Gastroesophageal sphincter (tissue), 4 donors: ENCODE measurements at regions not wholly inside any gene's neighbourhood (a gene's known extent, or its start where the extent isn't known, plus 50 kb on each side); places are given as distances from the start of the nearest gene placed in this dataset.

ENCODE experiments used
- ATAC-seq: fragments of 150-250 bp; one replicate; pipeline ENCODE4 v1.9.1; 2016; ENCODE audit warnings: mild to moderate bottlenecking, moderate library complexity
- H3K27ac ChIP-seq, 4 donors: fragments of 200-600 bp; sonication (generic) in 3 of 4; 1 replicate in 3 of 4; 2 replicates in 1 of 4; pipeline ENCODE4 v1.5.1; 2016 to 2019
- H3K27me3 ChIP-seq: fragments of 200-600 bp; sonication (generic); one replicate; pipeline ENCODE4 v1.5.1; 2019
- H3K36me3 ChIP-seq, 2 donors: fragments of 200-600 bp; sonication (generic); one replicate each; pipeline ENCODE4 v1.5.1; 2019; ENCODE audit warnings: control low read depth in 1 of 2
- H3K4me1 ChIP-seq, 3 donors: fragments of 200-600 bp; sonication (generic); 1 replicate in 2 of 3; 2 replicates in 1 of 3; pipeline ENCODE4 v1.5.1; 2016 to 2019; ENCODE audit warnings: control low read depth in 2 of 3
- H3K4me3 ChIP-seq, 2 donors: fragments of 200-600 bp; sonication (generic); one replicate each; pipeline ENCODE4 v1.5.1; 2019; ENCODE audit warnings: mild to moderate bottlenecking in 1 of 2, moderate library complexity in 1 of 2
- H3K9me3 ChIP-seq, 3 donors: fragments of 200-600 bp; sonication (generic); one replicate each; pipeline ENCODE4 v1.5.1; 2017 to 2019; ENCODE audit warnings: control low read depth in 2 of 3
- EP300 ChIP-seq: sonication (generic); formaldehyde crosslinking; IDR thresholded peaks from one replicate; pipeline ENCODE4 v1.6.1; 2017; ENCODE audit warnings: antibody characterized with exemption, mild to moderate bottlenecking
- POLR2A ChIP-seq, 2 donors: fragments of 450-650 bp; IDR thresholded peaks; one replicate each; pipeline ENCODE4 v1.6.1; 2017; ENCODE audit warnings: antibody characterized with exemption in 2 of 2, mild to moderate bottlenecking in 2 of 2, moderate library complexity in 1 of 2
- POLR2AphosphoS5 ChIP-seq: sonication (generic); formaldehyde crosslinking; IDR thresholded peaks from one replicate; pipeline ENCODE4 v1.6.1; 2017; ENCODE audit warnings: antibody characterized with exemption
- WGBS, 2 donors: methylation state at CpG; one replicate each; pipeline ENCODE4 v1.1.5; 2018; ENCODE audit warnings: low coverage in 1 of 2; 5-methylcytosine and 5-hydroxymethylcytosine counted together
- TF ChIP-seq, protein P1 (sequence below), 4 experiments: fragments of 200-600 bp in 2 of 4; fragments of 450-650 bp in 2 of 4; sonication (generic) in 1 of 4; IDR thresholded peaks; one replicate each; pipeline ENCODE4 v1.5.1; 2017 to 2019; ENCODE audit warnings: antibody characterized with exemption in 4 of 4, mild to moderate bottlenecking in 2 of 4, moderate library complexity in 2 of 4

DNA sequence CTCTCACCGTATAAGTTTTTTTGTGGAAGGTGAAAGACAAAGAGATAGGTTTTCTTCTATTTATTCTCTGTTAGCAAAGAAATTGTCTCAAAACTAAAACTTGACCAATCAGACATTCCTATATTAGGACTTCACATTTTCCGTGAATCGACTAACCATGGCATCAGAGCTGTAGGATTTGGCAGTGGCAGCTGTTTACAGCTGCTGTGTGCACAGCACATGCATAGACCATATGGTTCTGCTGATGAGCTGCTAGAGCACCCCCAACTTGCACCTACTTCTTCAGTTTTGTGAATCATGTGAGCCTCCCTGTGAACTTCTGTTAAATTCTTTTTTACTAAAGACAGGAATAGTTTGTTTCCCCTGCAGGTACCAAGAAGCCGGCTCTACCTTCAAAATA lies 157.9 kb downstream of the RFX6 start:
- Histone ChIP-seq H3K4me3 (no peak overlapping the region), H3K27ac (no peak overlapping the region), H3K36me3 (no peaks in the 10 kb centered on the region), H3K27me3 (no peaks in the 10 kb centered on the region), H3K9me3 (peaks cover 0 to 10% (median 0%) of the 10 kb centered on the region in 3 donors), H3K4me1 (no peaks in the 10 kb centered on the region)
- 65 to 73% methylated on average over 4 of the region's 4 CpGs for WGBS, 2 donors
- no peak for TF ChIP-seq EP300
- no peak for TF ChIP-seq POLR2AphosphoS5
- TF ChIP-seq POLR2A (IDR thresholded peaks at IDR 0.05): no peak
- TF ChIP-seq, protein P1, sequence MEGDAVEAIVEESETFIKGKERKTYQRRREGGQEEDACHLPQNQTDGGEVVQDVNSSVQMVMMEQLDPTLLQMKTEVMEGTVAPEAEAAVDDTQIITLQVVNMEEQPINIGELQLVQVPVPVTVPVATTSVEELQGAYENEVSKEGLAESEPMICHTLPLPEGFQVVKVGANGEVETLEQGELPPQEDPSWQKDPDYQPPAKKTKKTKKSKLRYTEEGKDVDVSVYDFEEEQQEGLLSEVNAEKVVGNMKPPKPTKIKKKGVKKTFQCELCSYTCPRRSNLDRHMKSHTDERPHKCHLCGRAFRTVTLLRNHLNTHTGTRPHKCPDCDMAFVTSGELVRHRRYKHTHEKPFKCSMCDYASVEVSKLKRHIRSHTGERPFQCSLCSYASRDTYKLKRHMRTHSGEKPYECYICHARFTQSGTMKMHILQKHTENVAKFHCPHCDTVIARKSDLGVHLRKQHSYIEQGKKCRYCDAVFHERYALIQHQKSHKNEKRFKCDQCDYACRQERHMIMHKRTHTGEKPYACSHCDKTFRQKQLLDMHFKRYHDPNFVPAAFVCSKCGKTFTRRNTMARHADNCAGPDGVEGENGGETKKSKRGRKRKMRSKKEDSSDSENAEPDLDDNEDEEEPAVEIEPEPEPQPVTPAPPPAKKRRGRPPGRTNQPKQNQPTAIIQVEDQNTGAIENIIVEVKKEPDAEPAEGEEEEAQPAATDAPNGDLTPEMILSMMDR (IDR thresholded peaks at IDR 0.05): no peak
- ATAC-seq: no peak

DNA sequence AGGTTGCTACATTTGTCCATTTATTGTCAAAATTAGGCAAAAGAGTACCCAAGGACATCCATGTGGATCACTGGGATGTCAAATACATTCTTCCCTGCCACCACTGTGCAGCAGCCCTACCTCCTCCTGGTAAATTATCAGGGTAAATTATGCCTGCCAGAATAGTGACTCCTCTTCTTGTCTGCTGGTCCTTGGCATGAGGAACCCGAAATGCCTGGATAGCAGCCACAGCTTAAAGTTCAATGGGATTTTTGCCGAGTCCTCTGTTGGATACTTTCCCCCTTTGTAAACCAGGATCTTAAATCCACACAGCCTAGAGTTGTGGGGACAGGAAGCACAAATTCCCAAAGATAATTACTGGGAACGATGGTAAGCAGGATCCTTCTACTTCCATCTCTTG lies 173.3 kb downstream of the RFX6 start:
- no peak for ATAC-seq
- no peak for TF ChIP-seq POLR2A (IDR thresholded peaks at IDR 0.05)
- 71 to 93% methylated on average over 3 of the region's 3 CpGs for WGBS, 2 donors

DNA sequence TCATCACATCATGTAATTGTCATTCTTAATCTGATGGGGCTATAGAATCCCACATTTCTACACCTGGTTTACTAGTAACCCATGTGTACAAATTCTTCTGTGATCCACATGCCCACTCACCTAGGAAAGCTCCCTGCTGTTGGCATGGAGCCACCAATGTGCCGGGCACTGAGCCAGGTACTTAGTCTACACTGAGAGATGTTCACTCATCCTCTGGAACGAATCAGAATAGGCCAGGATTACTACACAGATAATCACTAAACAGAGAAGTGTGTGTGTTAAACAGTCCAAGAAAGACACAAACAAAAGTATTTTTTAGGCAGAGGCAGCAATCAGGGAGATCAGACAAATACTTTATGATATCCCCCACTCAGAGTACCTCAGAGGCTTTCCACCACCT lies 193.2 kb upstream of the VGLL2 start:
- WGBS, 2 donors: 13 to 60% methylated on average over 1 of the region's 2 CpGs
- H3K4me1 ChIP-seq: no peaks in the 10 kb centered on the region
- no peaks in the 10 kb centered on the region for H3K9me3 ChIP-seq
- no peak for TF ChIP-seq EP300
- TF ChIP-seq, protein P1 (IDR thresholded peaks at IDR 0.05): no peak
- TF ChIP-seq POLR2AphosphoS5: no peak
- no peak for TF ChIP-seq POLR2A (IDR thresholded peaks at IDR 0.05)
- H3K36me3 ChIP-seq: no peaks in the 10 kb centered on the region
- H3K27me3 ChIP-seq: peaks cover 9% of the 10 kb centered on the region
- ATAC-seq: no peak
- H3K27ac ChIP-seq: no peak overlapping the region
- no peak overlapping the region for H3K4me3 ChIP-seq

More for the DNA sequence above, 173.3 kb downstream of the RFX6 start:
- Histone ChIP-seq H3K36me3 (no peaks in the 10 kb centered on the region), H3K4me3 (no peak overlapping the region), H3K9me3 (peaks cover 0 to 7% (median 0%) of the 10 kb centered on the region in 3 donors), H3K4me1 (no peaks in the 10 kb centered on the region), H3K27me3 (no peaks in the 10 kb centered on the region), H3K27ac (no peak overlapping the region)

DNA sequence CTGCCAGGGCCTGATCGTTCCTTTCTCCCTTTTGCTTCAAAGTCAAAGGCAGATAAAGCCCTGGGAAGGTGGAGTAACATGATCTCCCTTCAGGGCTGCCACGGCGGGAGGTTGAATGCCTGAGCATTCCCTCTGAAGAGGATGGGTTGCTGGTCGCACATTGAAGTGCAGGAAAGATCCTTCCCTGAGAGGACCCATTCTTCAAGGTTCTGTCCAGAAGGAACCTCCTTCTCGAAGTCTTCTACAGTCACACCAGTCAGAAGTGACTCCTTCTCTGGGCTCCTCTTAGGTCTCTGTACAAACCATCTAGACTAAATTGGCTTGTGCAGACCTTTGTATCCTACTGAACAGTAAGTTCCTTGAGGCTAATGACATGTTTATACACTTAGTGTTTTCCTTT lies 192.6 kb upstream of the VGLL2 start:
- no peak for ATAC-seq
- H3K9me3 ChIP-seq: no peaks in the 10 kb centered on the region
- peaks cover 9% of the 10 kb centered on the region for H3K27me3 ChIP-seq
- H3K27ac ChIP-seq: no peak overlapping the region
- no peak overlapping the region for H3K4me3 ChIP-seq
- 33 to 63% methylated on average over 1 to 2 of the region's 5 CpGs for WGBS, 2 donors
- no peaks in the 10 kb centered on the region for H3K36me3 ChIP-seq
- H3K4me1 ChIP-seq: no peaks in the 10 kb centered on the region
- TF ChIP-seq POLR2A (IDR thresholded peaks at IDR 0.05): no peak

DNA sequence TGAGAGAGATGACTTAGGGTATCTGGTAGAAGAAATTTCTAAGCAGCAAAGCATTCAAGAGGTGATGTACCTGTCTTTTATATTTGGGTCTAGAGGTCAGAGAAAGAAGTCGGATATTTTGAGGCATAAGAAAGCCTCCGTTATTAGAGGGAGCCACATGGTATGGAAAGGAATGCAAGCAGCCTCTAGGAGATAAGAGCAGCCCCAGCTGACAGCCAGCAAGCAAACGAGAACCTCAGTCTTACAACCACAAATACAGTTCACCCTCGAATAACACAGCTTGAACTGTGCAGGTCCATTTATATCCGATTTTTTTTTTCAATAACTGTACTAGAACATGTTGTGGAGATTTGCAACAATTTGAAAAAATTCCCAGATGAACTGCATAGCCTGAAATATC lies 190.7 kb upstream of the VGLL2 start:
- TF ChIP-seq, protein P1 (IDR thresholded peaks at IDR 0.05): no peak
- no peak for TF ChIP-seq POLR2AphosphoS5
- no peak for TF ChIP-seq POLR2A (IDR thresholded peaks at IDR 0.05)
- no peak for TF ChIP-seq EP300
- Histone ChIP-seq H3K4me1 (no peaks in the 10 kb centered on the region), H3K27ac (no peak overlapping the region), H3K4me3 (no peak overlapping the region), H3K36me3 (no peaks in the 10 kb centered on the region), H3K27me3 (peaks cover 9% of the 10 kb centered on the region), H3K9me3 (no peaks in the 10 kb centered on the region)
- 8 to 34% methylated on average over 4 to 5 of the region's 5 CpGs for WGBS, 2 donors
- ATAC-seq: no peak

DNA sequence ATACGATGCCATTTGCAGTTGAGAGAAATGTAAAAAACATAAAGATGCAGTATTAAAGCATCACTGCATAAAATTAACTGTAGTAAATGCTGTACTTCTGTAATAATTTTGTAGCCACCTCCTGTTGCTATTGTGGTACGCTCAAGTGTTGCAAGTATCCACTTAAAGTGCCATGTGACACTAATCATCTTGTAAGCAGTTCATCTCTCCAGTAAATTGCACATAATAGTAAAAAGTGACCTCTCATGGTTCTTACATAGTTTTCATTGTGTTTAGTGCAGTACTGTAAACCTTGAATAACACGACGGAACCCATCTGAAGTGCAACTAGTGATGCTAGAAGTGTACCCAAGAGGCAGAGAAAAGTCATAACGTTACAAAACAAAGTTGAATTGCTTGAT lies 190.1 kb upstream of the VGLL2 start:
- ATAC-seq: no peak
- 37 to 74% methylated on average over 5 of the region's 5 CpGs for WGBS, 2 donors
- Histone ChIP-seq H3K36me3 (no peaks in the 10 kb centered on the region), H3K9me3 (no peaks in the 10 kb centered on the region), H3K27me3 (peaks cover 9% of the 10 kb centered on the region), H3K4me1 (no peaks in the 10 kb centered on the region), H3K4me3 (no peak overlapping the region), H3K27ac (no peak overlapping the region)
- no peak for TF ChIP-seq POLR2AphosphoS5
- TF ChIP-seq POLR2A (IDR thresholded peaks at IDR 0.05): no peak
- TF ChIP-seq, protein P1 (IDR thresholded peaks at IDR 0.05): no peak
- no peak for TF ChIP-seq EP300
